Loucy (cell line): ENCODE measurements at regions not wholly inside any gene's neighbourhood (a gene's known extent, or its start where the extent isn't known, plus 50 kb on each side); places are given as distances from the start of the nearest gene placed in this dataset.

Experiments
- H2AFZ ChIP-seq: fragments of 200-600 bp; sonication (generic); 2 replicates; pipeline ENCODE4 v1.6.0; 2016; ENCODE audit warnings: antibody characterized with exemption, mild to moderate bottlenecking, low read length, moderate library complexity
- H3F3A ChIP-seq: fragments of 200-600 bp; 2 replicates; pipeline ENCODE4 v1.6.0; 2016; ENCODE audit warnings: antibody characterized with exemption, low read depth, mild to moderate bottlenecking
- H3K27me3 ChIP-seq: fragments of 200-600 bp; sonication (generic); 2 replicates; pipeline ENCODE4 v1.6.1; 2014; ENCODE audit warnings: low read length, mild to moderate bottlenecking; ENCODE audit not compliant: insufficient read depth, poor library complexity, severe bottlenecking
- H3K36me3 ChIP-seq: fragments of 200-600 bp; sonication (generic); 2 replicates; pipeline ENCODE4 v1.6.1; 2016; ENCODE audit warnings: low read length; ENCODE audit not compliant: insufficient read depth
- H3K4me1 ChIP-seq: fragments of 200-600 bp; sonication (generic); 2 replicates; pipeline ENCODE4 v1.5.1; 2014; ENCODE audit warnings: low read length, mild to moderate bottlenecking; ENCODE audit not compliant: insufficient read depth, poor library complexity, severe bottlenecking
- H3K4me2 ChIP-seq: fragments of 200-600 bp; sonication (generic); 2 replicates; pipeline ENCODE4 v1.6.0; 2014; ENCODE audit warnings: antibody characterized with exemption, low read length, low read depth, mild to moderate bottlenecking; ENCODE audit not compliant: poor library complexity, severe bottlenecking
- H3K4me3 ChIP-seq: fragments of 200-600 bp; sonication (generic); 2 replicates; pipeline ENCODE4 v1.5.1; 2014; ENCODE audit warnings: low read length, mild to moderate bottlenecking, mixed read lengths; ENCODE audit not compliant: poor library complexity, severe bottlenecking
- H3K79me2 ChIP-seq: fragments of 200-600 bp; sonication (generic); 2 replicates; pipeline ENCODE4 v1.6.1; 2014; ENCODE audit warnings: low read length; ENCODE audit not compliant: insufficient read depth
- H3K9ac ChIP-seq: fragments of 200-600 bp; sonication (generic); 2 replicates; pipeline ENCODE4 v1.6.0; 2014; ENCODE audit warnings: mild to moderate bottlenecking, low read depth, low read length, moderate library complexity; ENCODE audit not compliant: poor library complexity, severe bottlenecking
- H3K9me2 ChIP-seq: fragments of 200-600 bp; sonication (generic); replicated peaks from 2 replicates; pipeline ENCODE4 v1.6.1; 2016; ENCODE audit warnings: low read depth, low read length, mixed read lengths
- H3K9me3 ChIP-seq: fragments of 200-600 bp; sonication (generic); 2 replicates; pipeline ENCODE4 v1.6.1; 2014; ENCODE audit warnings: mild to moderate bottlenecking, antibody characterized with exemption, low read length, low read depth; ENCODE audit not compliant: insufficient read depth
- H4K20me1 ChIP-seq: fragments of 200-600 bp; sonication (generic); 2 replicates; pipeline ENCODE4 v1.6.0; 2014; ENCODE audit warnings: antibody characterized with exemption, low read length, mild to moderate bottlenecking; ENCODE audit not compliant: insufficient read depth, poor library complexity, severe bottlenecking
- EZH2phosphoT487 ChIP-seq: fragments of 200-600 bp; IDR thresholded peaks from 2 replicates; pipeline ENCODE4 v1.6.1; 2018; ENCODE audit warnings: antibody characterized with exemption, mild to moderate bottlenecking, moderate library complexity, borderline replicate concordance
- TF ChIP-seq, protein P1 (sequence below): fragments of 200-600 bp; sonication (generic); conservative IDR thresholded peaks from 2 replicates; pipeline ENCODE4 v1.5.1; 2014; ENCODE audit warnings: mild to moderate bottlenecking, antibody characterized with exemption, low read length

DNA sequence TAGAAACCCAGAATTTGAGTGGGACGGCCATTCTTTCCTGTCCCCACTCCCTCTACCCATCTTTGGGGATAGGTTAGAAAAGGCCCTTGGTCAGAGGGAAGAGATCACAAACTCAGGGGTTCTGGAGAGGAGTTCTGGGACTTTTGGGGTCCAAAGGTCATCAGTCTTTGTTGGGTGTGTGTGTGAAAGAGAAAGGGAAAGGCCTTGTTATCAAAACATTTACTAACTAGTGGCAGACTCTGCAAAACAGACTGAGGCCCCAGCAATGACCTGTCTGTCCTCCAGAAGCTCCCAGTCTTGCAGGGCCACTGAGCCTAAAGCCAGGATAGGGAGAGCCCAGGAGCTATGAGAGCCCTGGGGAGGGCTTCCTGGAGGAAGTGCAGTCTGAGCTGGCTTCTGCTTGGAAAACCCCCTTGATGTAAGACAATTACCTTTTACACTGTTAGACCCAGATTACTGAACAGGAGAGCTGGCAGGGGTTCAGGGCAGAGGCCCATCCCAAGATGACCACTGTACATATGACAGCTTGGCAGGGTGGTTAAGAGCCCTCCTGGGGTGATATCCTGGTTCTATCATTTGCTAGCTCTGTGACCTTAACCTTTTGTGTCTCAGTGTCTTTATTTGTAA lies 429.1 kb upstream of the CCDC196 start:
- H3K4me1 ChIP-seq: no peaks in the 10 kb centered on the region
- H3K79me2 ChIP-seq: no peaks in the 10 kb centered on the region
- no peaks in the 10 kb centered on the region for H3K36me3 ChIP-seq
- H3K4me3 ChIP-seq: no peak overlapping the region
- no peak for TF ChIP-seq EZH2phosphoT487
- TF ChIP-seq, protein P1, sequence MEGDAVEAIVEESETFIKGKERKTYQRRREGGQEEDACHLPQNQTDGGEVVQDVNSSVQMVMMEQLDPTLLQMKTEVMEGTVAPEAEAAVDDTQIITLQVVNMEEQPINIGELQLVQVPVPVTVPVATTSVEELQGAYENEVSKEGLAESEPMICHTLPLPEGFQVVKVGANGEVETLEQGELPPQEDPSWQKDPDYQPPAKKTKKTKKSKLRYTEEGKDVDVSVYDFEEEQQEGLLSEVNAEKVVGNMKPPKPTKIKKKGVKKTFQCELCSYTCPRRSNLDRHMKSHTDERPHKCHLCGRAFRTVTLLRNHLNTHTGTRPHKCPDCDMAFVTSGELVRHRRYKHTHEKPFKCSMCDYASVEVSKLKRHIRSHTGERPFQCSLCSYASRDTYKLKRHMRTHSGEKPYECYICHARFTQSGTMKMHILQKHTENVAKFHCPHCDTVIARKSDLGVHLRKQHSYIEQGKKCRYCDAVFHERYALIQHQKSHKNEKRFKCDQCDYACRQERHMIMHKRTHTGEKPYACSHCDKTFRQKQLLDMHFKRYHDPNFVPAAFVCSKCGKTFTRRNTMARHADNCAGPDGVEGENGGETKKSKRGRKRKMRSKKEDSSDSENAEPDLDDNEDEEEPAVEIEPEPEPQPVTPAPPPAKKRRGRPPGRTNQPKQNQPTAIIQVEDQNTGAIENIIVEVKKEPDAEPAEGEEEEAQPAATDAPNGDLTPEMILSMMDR: no peak
- H3K9ac ChIP-seq: no peak overlapping the region
- no peaks in the 10 kb centered on the region for H3K9me2 ChIP-seq
- H3K4me2 ChIP-seq: no peak overlapping the region
- H3K9me3 ChIP-seq: peaks cover 17% of the 10 kb centered on the region; the same call in 1 of the 2 replicates
- H3F3A ChIP-seq: no peaks in the 10 kb centered on the region
- no peak overlapping the region for H2AFZ ChIP-seq
- H4K20me1 ChIP-seq: no peaks in the 10 kb centered on the region
- no peaks in the 10 kb centered on the region for H3K27me3 ChIP-seq

DNA sequence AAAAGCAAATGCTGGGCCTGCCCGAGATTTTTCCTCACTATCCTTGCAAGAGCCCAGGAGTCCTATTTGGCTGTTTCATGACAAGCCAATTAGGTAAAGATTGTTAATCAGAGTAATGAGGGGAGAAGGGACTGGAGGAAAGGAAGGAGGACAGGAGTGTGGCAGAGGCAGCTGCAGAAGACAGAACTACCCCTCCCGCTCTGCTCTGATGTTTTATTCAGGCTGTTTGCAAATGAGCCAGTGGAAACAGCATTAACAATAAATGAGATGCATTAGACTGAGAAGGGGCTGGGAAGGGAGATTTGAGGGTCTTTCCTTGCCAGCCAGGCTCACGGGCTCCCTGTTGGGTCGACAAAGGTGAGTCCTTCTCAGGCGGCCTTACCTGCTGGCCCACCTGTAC lies 421.0 kb upstream of the CCDC196 start:
- Histone ChIP-seq H3K79me2 (no peaks in the 10 kb centered on the region), H3K9me3 (no peaks in the 10 kb centered on the region), H3K4me2 (no peak overlapping the region), H2AFZ (no peak overlapping the region), H4K20me1 (no peaks in the 10 kb centered on the region), H3K4me1 (no peaks in the 10 kb centered on the region), H3K36me3 (no peaks in the 10 kb centered on the region), H3F3A (no peaks in the 10 kb centered on the region), H3K9me2 (no peaks in the 10 kb centered on the region), H3K27me3 (no peaks in the 10 kb centered on the region), H3K9ac (no peak overlapping the region), H3K4me3 (no peak overlapping the region)
- TF ChIP-seq, protein P1: no peak
- TF ChIP-seq EZH2phosphoT487: no peak

DNA sequence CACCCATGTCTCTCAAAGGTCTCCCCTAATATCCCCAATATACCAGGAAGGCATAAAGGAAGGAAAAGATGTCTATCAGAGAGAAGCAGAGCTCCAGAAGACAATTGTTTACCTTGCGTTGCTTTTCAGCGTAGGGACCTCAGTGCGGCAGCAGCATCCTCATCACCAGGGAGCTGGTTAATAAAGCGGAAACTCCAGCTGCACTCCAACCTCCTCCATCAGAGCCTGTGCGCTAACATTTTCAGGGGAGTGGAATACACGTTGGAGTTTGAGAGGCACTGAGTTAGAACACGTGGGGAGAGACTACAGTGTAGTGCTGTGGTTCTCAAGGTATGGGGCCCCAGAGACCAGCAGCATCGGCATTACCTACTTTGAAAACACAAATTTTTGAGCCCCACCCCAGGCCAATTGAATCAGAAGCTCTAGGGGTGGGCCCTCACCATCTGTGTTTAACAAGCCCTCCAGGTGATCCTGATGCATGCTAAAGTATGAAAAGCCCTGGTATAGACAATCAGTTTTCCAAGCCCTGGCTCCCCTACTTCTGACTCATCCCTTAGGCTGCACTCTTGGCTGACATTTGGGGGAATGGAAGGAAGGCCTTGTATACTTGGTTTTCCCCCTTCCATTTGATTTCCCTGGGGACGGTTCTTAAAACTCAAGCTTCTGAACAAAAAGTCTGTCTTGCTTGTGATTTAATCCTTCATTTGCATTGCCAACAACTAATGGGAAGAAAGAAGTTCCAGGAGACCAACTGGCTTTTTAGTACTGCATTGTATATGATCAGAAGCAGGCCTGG lies 419.0 kb upstream of the CCDC196 start:
- H3K9me2 ChIP-seq: no peaks in the 10 kb centered on the region
- H3K36me3 ChIP-seq: no peaks in the 10 kb centered on the region
- no peaks in the 10 kb centered on the region for H3K9me3 ChIP-seq
- no peak overlapping the region for H3K4me3 ChIP-seq
- no peaks in the 10 kb centered on the region for H3K4me1 ChIP-seq
- no peak overlapping the region for H3K4me2 ChIP-seq
- TF ChIP-seq EZH2phosphoT487: no peak
- TF ChIP-seq, protein P1: no peak
- no peak overlapping the region for H3K9ac ChIP-seq
- no peaks in the 10 kb centered on the region for H3K27me3 ChIP-seq
- no peaks in the 10 kb centered on the region for H3F3A ChIP-seq
- no peak overlapping the region for H2AFZ ChIP-seq
- H3K79me2 ChIP-seq: no peaks in the 10 kb centered on the region
- H4K20me1 ChIP-seq: no peaks in the 10 kb centered on the region
